ENCODE measurements at regions not wholly inside any gene's neighbourhood (a gene's known extent, or its start where the extent isn't known, plus 50 kb on each side); places are given as distances from the start of the nearest gene placed in this dataset.
"Not testable (repeated sequence)": the region's sequence is repeated elsewhere in the genome, so short reads cannot be mapped to it uniquely, and the experiment has no call there.

DNA sequence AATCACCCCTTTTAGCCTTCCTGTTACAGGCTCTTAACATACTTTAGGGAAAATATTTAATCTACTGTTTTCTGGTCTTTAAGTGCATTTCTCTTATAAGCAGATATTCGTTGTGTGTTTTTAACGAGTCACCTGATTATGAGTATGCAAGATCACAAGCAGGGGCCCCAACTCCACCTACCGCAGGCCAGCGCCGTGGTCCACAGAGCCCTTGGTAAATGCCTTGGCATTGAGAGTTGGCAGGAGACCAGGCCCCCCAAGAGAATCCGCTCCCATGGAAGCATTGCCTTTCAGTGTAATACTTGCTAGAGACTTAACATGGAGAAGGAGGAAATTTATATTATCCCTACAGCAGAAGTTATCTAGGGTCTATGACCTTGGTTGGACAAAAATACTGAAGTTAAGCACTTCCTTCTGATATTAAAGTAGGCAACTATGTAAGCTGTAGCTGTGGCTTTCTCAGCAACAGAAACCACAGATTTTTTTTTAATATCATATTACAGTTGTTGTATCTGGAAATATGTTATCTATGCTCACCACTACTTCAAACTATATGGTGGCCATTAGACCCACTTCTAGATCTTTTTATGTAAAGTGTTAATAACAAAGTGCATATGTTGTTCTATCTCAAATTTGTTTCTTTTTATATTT is 241.8 kb upstream of the MGAT5 start:
- no peak overlapping the region for H3K27ac Mint-ChIP-seq
- no peaks in the 10 kb centered on the region for H3K9me3 Mint-ChIP-seq
- POLR2A ChIA-PET = no interaction called here
- peaks cover under 1% of the 10 kb centered on the region for H3K27me3 Mint-ChIP-seq
- H3K4me3 Mint-ChIP-seq = no peak overlapping the region
- H3K36me3 Mint-ChIP-seq = no peaks in the 10 kb centered on the region
- H3K4me1 Mint-ChIP-seq = no peaks in the 10 kb centered on the region
- no peak for DNase-seq
- ATAC-seq (ENCODE audit: low read depth) = no peak

DNA sequence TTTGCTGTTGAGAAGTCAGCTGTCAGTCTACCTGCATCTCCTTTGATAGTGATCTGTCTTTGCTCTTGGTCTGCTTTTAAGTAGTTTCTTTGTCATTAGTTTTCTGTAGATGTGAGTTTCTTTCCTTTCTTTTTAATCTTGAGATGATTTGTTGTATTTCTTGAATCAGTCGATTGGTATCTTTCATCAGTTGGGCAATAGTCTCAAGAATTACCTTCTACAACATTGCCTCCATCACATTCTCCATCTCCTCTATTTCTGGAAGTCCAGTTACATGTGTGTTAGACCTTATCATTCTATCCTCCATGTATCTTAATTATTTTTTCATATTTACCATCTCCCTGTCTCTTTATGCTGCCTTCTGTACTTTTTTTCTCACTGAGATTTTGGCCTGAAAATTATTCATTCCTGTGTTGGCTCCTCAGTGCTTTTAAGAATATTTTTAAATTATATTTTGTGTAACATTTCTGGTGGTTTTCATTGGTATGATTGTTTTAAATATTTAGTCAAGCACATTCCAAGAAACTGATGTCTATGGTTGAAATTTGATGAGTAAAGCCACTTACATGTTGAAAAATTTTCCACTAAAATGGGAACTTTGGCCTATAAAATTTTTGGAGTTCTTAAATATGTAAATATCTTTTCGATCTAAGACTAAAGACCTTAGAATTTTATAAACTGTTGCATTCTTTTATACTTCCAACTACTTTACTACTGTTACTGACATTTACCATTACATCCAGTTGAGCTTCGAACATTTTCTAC is 239.5 kb upstream of the MGAT5 start:
- ATAC-seq (ENCODE audit: low read depth) (no peak), DNase-seq (no peak)
- Mint-ChIP-seq H3K36me3 (no peaks in the 10 kb centered on the region), H3K27ac (no peak overlapping the region), H3K4me3 (no peak overlapping the region), H3K27me3 (peaks cover 3% of the 10 kb centered on the region), H3K4me1 (no peaks in the 10 kb centered on the region), H3K9me3 (no peaks in the 10 kb centered on the region)
- POLR2A ChIA-PET = no interaction called here

DNA sequence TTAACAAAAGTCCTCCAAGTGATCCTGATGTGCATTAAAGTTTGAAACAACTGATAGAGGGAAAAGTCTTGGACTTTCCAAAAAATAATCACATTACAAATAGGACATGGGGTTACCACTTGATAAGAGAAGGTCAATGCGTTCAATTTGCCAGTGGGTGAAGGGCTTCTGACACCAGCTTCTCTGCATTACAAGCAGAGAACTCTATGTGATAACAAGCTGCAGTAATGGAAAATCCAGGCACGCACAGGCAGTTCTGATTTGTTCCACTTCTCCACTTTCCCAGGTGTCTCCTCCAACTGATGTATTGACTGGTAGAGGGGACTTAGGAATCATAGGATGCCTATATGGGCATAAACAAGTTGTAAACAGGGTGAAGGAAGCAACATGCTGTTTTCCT is 234.0 kb upstream of the MGAT5 start:
- H3K9me3 Mint-ChIP-seq = no peaks in the 10 kb centered on the region
- POLR2A ChIA-PET = no interaction called here
- DNase-seq = no peak
- H3K36me3 Mint-ChIP-seq = no peaks in the 10 kb centered on the region
- H3K4me3 Mint-ChIP-seq = no peak overlapping the region
- no peak for ATAC-seq (ENCODE audit: low read depth)
- no peak overlapping the region for H3K27ac Mint-ChIP-seq
- peaks cover 11% of the 10 kb centered on the region for H3K4me1 Mint-ChIP-seq
- peaks cover 15% of the 10 kb centered on the region for H3K27me3 Mint-ChIP-seq

DNA sequence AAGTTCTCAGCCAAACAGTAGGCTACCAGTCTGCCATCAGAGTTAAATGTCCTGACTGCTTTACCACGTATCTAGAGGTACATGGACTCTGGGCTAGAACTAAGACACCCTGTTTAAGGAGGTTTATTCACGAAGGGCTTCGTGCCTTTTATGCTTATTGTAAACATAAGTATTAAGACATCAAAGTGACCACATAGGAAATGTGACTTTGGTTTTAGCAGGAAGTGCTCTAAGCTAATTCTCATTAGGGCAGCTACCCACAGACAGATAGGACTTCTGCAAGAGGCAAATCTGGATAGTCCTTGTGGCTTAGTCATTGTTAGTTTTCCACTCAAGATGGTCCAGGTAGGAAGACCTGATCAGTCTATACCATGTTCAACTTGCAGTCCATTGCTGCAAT is 233.3 kb upstream of the MGAT5 start:
- Mint-ChIP-seq H3K36me3 (no peaks in the 10 kb centered on the region), H3K27me3 (peaks cover 15% of the 10 kb centered on the region), H3K27ac (no peak overlapping the region), H3K4me1 (peaks cover 11% of the 10 kb centered on the region), H3K9me3 (no peaks in the 10 kb centered on the region), H3K4me3 (no peak overlapping the region)
- POLR2A ChIA-PET = no interaction called here
- ATAC-seq (ENCODE audit: low read depth) = no peak
- DNase-seq = no peak

DNA sequence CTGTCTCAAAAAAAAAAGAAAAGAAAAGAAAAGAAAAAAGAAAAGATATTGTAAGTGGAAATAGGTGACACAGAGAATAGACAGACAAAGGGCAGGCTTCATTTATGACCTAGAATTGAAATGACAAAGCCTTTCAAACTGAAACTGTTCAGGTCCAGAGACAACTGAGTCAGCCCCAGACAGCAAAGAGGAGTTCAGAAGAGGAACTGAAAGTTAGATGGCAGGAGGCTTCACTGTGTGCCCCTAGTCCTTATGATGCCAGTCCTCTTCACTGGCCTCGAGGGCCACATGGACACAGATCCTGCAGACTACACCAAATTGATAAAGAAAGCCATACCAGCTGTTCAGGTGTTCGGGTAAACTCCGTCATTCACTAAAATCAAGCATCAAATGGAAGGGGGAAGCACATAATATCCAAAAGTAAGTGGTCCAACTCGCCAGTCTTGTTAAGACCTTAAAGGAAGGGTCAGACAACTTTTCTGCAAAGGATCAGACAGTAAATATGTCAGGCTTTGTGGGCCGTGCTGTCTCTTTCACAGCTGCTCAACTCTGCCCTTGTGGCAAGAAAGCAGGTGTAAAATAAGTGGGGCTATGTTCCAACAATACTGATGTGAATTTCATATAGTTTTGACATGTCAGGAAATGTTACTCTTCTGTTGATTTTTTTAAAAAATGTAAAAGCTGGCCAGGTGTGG is 231.9 kb upstream of the MGAT5 start:
- no peak overlapping the region for H3K27ac Mint-ChIP-seq
- no peaks in the 10 kb centered on the region for H3K9me3 Mint-ChIP-seq
- POLR2A ChIA-PET = no interaction called here
- DNase-seq (no peak), ATAC-seq (ENCODE audit: low read depth) (no peak)
- no peak overlapping the region for H3K4me3 Mint-ChIP-seq
- no peaks in the 10 kb centered on the region for H3K36me3 Mint-ChIP-seq
- peaks cover 27% of the 10 kb centered on the region for H3K27me3 Mint-ChIP-seq
- peaks cover 11% of the 10 kb centered on the region for H3K4me1 Mint-ChIP-seq

DNA sequence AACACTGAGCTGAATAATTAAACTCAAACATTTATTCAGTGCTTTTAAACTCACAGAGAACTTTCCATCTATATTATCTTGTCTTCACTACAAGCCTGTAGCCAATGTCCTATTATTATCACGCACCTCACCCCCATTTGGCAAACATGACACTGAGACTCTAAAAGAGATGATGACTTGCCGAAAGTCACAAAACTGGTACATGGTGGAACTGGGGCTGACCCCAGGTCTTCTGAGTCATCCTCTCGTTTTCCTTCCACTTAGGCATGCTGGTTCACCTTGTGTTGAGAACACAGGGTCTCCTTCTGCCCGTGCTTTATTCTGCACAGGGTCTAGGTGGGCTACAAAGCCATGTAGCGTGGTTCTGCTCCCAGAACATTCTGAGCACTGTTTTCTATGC is 230.0 kb upstream of the MGAT5 start:
- Mint-ChIP-seq H3K4me1 (peaks cover 11% of the 10 kb centered on the region), H3K27me3 (peaks cover 40% of the 10 kb centered on the region), H3K27ac (no peak overlapping the region), H3K36me3 (no peaks in the 10 kb centered on the region), H3K4me3 (no peak overlapping the region), H3K9me3 (no peaks in the 10 kb centered on the region)
- no peak for ATAC-seq (ENCODE audit: low read depth)
- POLR2A ChIA-PET = interaction anchor here (0.6 kb wide), 1 partner anchor 183 kb away, joined by 3 read pairs; no protein-coding TSS in a partner anchor
- no peak for DNase-seq

DNA sequence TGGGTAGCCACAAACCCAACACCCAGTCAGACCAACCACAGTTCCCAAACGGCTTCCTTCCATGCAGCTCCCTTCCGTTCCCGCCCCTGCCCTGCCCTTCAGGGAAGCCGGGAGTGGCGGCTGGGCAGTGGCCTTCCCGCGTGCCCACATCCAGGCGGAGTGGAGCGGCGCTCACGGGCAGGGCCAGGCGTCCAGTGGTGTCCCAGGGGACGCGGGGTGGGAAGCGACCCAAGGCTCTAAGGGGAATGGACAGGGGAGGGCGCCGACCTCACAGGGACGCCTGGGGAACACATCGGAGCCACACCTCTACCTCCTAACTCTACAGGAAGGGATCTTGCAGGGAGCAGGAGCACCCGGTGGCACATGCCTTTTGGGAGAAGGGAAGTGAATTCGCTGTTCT is 225.9 kb upstream of the MGAT5 start:
- DNase-seq (no peak), ATAC-seq (ENCODE audit: low read depth) (no peak)
- POLR2A ChIA-PET = no interaction called here
- Mint-ChIP-seq H3K27me3 (peaks cover 53% of the 10 kb centered on the region), H3K27ac (no peak overlapping the region), H3K4me1 (no peaks in the 10 kb centered on the region), H3K4me3 (no peak overlapping the region), H3K9me3 (no peaks in the 10 kb centered on the region), H3K36me3 (no peaks in the 10 kb centered on the region)

DNA sequence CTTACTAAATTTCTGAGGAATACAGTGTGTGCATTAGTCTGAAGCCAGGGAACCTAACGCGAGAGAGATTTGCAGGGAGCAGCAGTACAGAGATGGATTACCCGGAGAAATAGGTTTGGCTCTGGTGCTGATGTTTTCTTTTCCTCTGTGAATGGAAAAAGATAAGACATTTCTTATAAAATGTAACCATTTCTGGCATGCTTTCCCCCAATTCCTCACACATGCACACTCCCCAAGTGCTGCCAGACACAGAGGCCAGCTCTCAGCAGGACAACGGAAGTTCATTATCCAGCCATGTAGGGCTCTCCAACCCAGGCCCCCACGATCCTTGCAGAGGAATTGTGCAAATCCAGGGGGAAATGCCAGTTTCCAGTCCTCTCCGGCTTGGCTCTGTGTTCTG is 224.5 kb upstream of the MGAT5 start:
- H3K36me3 Mint-ChIP-seq = no peaks in the 10 kb centered on the region
- H3K27ac Mint-ChIP-seq = no peak overlapping the region
- H3K4me1 Mint-ChIP-seq = no peaks in the 10 kb centered on the region
- DNase-seq (no peak), ATAC-seq (ENCODE audit: low read depth) (no peak)
- H3K4me3 Mint-ChIP-seq = no peak overlapping the region
- H3K9me3 Mint-ChIP-seq = no peaks in the 10 kb centered on the region
- peaks cover 53% of the 10 kb centered on the region for H3K27me3 Mint-ChIP-seq
- POLR2A ChIA-PET = no interaction called here

DNA sequence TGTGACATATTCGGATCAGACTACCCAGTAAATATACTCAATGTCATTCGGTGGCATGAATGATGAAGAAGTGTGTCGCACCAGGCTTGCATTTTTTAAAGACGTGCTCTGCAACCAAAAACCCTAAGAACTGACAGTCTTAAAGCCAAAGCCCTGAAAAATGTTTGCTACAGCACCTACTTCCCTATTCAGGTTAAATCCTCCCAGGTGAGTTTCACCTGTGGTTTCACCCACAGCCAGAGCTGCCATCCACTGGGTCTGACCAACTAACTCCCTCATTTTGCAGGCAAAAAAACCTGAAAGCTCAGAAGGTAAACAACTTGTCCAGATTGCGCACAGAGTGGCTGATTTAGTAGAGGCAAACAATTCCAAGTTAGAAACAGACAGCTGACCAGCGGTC is 222.3 kb upstream of the MGAT5 start:
- DNase-seq (no peak), ATAC-seq (ENCODE audit: low read depth) (no peak)
- H3K27me3 Mint-ChIP-seq = peaks cover 46% of the 10 kb centered on the region
- H3K27ac Mint-ChIP-seq = no peak overlapping the region
- H3K36me3 Mint-ChIP-seq = no peaks in the 10 kb centered on the region
- POLR2A ChIA-PET = no interaction called here
- H3K9me3 Mint-ChIP-seq = no peaks in the 10 kb centered on the region
- H3K4me3 Mint-ChIP-seq = no peak overlapping the region
- H3K4me1 Mint-ChIP-seq = no peaks in the 10 kb centered on the region

DNA sequence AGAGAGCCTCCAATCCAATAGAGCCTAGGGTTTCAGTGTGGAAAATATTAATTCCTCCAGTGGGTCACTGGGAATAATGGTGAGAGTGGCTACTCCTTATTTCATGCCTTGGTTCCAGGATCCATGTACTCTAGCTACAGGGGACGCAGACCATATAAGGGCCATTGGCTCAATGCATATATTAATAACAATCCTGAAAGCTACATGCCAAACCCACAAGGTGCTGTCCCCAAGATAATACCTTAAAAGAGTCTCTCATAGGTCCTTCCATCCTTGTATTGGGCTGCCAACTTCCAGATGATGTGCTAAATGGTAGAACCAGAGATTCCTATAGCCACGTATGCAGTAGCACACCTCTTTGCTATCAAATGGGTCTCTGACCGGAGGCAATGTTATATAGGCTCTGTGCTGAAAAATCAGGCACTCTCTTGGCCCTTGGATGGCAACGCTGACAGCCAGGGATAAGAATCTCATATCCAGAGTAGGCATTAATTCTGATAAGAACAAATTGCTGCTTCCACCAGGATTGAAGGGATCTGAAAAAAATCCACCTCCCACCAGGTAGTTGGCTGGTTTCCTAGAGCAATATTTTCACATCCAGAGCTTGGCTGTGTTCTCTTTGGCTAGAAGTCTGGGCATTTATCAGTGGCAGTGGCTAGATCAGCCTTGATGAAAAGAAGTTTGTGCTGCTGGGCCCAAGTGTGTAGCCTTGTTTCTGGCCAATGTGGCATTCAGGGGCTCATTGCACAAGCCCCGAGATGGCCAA is 218.1 kb upstream of the MGAT5 start:
- POLR2A ChIA-PET = no interaction called here
- Mint-ChIP-seq H3K27me3 (peaks cover 19% of the 10 kb centered on the region), H3K36me3 (no peaks in the 10 kb centered on the region), H3K27ac (no peak overlapping the region), H3K9me3 (peaks cover 5% of the 10 kb centered on the region), H3K4me1 (peaks cover 8% of the 10 kb centered on the region), H3K4me3 (no peak overlapping the region)
- ATAC-seq (ENCODE audit: low read depth) (no peak), DNase-seq (no peak)

DNA sequence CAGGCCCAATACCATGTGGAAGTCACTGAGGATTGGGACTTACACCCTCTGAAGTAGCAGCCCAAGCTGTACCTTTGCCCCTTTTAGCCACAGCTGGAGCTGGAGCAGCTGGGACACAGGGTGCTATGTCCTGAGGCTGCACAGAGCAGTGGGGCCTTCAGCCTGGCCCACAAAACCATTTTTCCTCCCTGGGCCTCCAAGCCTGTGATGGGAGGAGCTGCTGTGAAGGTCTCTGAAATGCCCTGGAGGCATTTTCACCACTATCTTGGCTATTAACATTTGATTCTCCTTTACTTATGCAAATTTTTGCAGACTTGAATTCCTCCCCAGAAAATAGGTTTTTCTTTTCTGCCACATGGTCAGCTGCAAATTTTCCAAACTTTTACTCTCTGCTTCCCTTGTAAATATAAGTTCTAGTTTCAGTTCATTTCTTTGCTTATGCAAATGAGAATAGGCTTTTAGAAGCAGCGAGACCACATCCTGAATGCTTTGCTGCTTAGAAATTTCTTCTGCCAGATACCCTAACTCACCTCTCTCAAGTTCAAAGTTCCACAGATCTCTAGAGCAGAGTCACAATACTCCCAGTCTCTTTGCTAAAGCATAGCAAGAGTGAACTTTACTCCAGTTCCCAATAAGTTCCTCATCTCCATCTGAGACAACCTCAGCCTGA is 213.8 kb upstream of the MGAT5 start:
- DNase-seq (no peak), ATAC-seq (ENCODE audit: low read depth) (no peak)
- POLR2A ChIA-PET = no interaction called here
- Mint-ChIP-seq H3K4me1 (peaks cover 8% of the 10 kb centered on the region), H3K27ac (no peak overlapping the region), H3K4me3 (peak overlapping the region; percentile 6), H3K9me3 (peaks cover 8% of the 10 kb centered on the region), H3K27me3 (peaks cover 25% of the 10 kb centered on the region), H3K36me3 (no peaks in the 10 kb centered on the region)

DNA sequence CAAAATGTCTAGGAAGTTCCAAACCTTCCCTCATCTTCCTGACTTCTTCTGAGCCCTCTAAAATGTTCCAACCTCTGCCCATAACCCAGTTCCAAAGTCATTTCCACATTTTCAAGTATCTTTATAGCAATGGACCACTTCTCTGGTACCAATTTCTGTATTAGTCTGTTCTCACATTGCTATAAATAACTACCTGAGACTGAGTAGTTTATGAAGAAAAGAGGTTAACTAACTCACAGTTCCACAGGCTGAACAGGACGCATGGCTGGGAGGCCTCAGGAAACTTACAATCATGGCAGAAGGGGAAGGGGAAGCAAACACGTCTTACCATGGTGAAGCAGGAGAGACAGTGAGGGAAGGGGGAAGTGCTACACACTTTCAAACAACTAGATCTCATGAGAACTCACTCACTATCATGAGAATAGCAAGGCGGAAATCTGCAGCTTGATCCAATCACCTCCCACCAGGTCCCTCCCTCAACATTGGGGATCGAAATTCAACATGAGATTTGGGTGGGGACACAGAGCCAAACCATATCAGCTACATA is 213.2 kb upstream of the MGAT5 start:
- H3K9me3 Mint-ChIP-seq; H3K27ac Mint-ChIP-seq; DNase-seq; POLR2A ChIA-PET; H3K4me3 Mint-ChIP-seq; H3K4me1 Mint-ChIP-seq; ATAC-seq (ENCODE audit: low read depth); H3K36me3 Mint-ChIP-seq: not testable (repeated sequence)
- H3K27me3 Mint-ChIP-seq = peaks cover 25% of the 10 kb centered on the region

DNA sequence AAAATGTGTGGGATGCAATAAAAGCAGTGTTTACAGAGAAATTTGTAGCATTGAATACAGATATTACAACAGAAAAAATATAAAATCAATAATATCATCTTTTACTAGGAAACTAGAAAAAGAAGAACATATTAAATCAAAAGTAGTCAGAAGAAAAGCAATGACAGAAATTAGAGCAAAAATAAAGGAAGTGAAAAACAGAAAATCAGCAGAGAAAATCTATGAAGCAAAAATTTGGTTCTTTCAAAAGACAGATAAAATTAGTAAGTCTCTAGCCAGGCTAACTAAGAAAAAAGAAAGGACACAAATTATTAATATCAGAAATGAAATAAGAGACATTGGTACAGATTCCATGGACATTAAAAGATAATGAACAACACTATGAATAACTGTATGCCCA is 212.0 kb upstream of the MGAT5 start:
- peaks cover 8% of the 10 kb centered on the region for H3K4me1 Mint-ChIP-seq
- POLR2A ChIA-PET = no interaction called here
- no peak for DNase-seq
- no peak overlapping the region for H3K4me3 Mint-ChIP-seq
- peaks cover 24% of the 10 kb centered on the region for H3K27me3 Mint-ChIP-seq
- no peak overlapping the region for H3K27ac Mint-ChIP-seq
- ATAC-seq (ENCODE audit: low read depth) = no peak
- peaks cover 8% of the 10 kb centered on the region for H3K9me3 Mint-ChIP-seq
- H3K36me3 Mint-ChIP-seq = no peaks in the 10 kb centered on the region
